ENCODE measurements at regions not wholly inside any gene's neighbourhood (a gene's known extent, or its start where the extent isn't known, plus 50 kb on each side); places are given as distances from the start of the nearest gene placed in this dataset.

- TF ChIP-seq CTCF (conservative IDR thresholded peaks at IDR 0.05; ENCODE audit: low read depth, low read length) (no peak), RCOR1 (IDR thresholded peaks at IDR 0.05; ENCODE audit: insufficient replicate concordance, low read length) (no peak), POLR2A (IDR thresholded peaks at IDR 0.05; ENCODE audit: low read depth, low read length) (no peak), ELK1 (IDR thresholded peaks at IDR 0.05; ENCODE audit: borderline replicate concordance, low read depth, low read length) (no peak), MAZ (IDR thresholded peaks at IDR 0.05; ENCODE audit: borderline replicate concordance, low read depth, low read length) (no peak), CEBPB (IDR thresholded peaks at IDR 0.05; ENCODE audit: low read depth, low read length) (no peak), FOS (IDR thresholded peaks at IDR 0.05; ENCODE audit: low read depth, low read length) (no peak)
Observed at GRCh38 chr11:133695387-133695786, 149.9 kb downstream of the SPATA19 start.
